ENCODE measurements at regions not wholly inside any gene's neighbourhood (a gene's known extent, or its start where the extent isn't known, plus 50 kb on each side); places are given as distances from the start of the nearest gene placed in this dataset.
"Not testable (repeated sequence)": the region's sequence is repeated elsewhere in the genome, so short reads cannot be mapped to it uniquely, and the experiment has no call there.

DNA sequence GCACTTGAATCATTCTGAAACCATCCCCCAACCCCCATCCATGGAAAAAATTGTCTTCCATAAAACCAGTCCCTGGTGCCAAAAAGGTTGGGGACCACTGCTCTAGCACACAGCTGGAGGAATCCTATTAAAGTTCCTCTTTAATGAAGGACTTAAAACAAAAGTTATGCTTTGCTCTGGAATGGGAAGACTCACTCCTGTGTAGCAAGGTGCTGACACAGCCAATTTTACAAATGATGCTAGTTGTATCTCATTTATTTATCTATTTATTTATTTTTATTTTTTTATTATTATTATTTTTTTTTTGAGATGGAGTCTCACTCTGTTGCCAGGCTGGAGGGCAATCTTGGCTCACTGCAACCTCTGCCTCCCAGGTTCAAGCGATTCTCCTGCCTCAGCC, 58.9 kb upstream of the NDUFV2 start:
- H3K27me3 ChIP-seq: no peaks in the 10 kb centered on the region
- no peaks in the 10 kb centered on the region for H3K4me1 ChIP-seq
- no peak overlapping the region for H3K4me3 ChIP-seq
- no peak overlapping the region for H3K27ac ChIP-seq
- intact Hi-C loops (cut with DNase I; ENCODE audit: low total_unique reads): no loop called here
- H3K9me3 ChIP-seq: no peaks in the 10 kb centered on the region
- WGBS, 2 donors: 85 to 100% methylated on average over 1 of the region's 1 CpG
- TF ChIP-seq, protein P1, sequence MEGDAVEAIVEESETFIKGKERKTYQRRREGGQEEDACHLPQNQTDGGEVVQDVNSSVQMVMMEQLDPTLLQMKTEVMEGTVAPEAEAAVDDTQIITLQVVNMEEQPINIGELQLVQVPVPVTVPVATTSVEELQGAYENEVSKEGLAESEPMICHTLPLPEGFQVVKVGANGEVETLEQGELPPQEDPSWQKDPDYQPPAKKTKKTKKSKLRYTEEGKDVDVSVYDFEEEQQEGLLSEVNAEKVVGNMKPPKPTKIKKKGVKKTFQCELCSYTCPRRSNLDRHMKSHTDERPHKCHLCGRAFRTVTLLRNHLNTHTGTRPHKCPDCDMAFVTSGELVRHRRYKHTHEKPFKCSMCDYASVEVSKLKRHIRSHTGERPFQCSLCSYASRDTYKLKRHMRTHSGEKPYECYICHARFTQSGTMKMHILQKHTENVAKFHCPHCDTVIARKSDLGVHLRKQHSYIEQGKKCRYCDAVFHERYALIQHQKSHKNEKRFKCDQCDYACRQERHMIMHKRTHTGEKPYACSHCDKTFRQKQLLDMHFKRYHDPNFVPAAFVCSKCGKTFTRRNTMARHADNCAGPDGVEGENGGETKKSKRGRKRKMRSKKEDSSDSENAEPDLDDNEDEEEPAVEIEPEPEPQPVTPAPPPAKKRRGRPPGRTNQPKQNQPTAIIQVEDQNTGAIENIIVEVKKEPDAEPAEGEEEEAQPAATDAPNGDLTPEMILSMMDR (IDR thresholded peaks at IDR 0.05): no peak
- TF ChIP-seq POLR2A (IDR thresholded peaks at IDR 0.05): no peak
- no peaks in the 10 kb centered on the region for H3K36me3 ChIP-seq (ENCODE audit: low read depth, missing control alignments)
- no peak for DNase-seq

DNA sequence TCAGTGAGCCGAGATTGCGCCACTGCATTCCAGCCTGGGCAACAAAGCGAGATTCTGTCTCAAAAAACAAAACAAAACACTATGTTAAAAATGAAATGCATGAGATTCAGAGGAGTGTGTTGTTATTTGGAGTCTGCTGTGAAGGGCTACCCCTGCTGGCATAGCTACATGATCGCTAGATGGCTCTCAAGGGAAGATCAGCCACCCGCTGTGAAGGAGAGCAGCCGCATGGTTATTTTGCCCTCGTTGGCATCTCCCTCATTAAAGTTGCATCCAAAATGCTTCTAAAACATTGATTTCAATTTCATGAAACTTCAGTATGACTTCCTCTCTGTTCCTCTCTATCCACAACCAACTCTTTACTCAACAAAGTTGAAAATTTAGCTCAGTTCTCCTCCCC, 54.8 kb upstream of the NDUFV2 start:
- intact Hi-C loops (cut with DNase I; ENCODE audit: low total_unique reads): no loop called here
- WGBS, 2 donors: 81 to 97% methylated on average over 7 of the region's 7 CpGs
- TF ChIP-seq, protein P1 (IDR thresholded peaks at IDR 0.05): no peak
- no peak for TF ChIP-seq POLR2A (IDR thresholded peaks at IDR 0.05)
- no peaks in the 10 kb centered on the region for H3K27me3 ChIP-seq
- no peaks in the 10 kb centered on the region for H3K9me3 ChIP-seq
- H3K4me3 ChIP-seq: no peak overlapping the region
- H3K27ac ChIP-seq: no peak overlapping the region
- no peak for DNase-seq
- H3K36me3 ChIP-seq (ENCODE audit: low read depth, missing control alignments): no peaks in the 10 kb centered on the region
- no peaks in the 10 kb centered on the region for H3K4me1 ChIP-seq

DNA sequence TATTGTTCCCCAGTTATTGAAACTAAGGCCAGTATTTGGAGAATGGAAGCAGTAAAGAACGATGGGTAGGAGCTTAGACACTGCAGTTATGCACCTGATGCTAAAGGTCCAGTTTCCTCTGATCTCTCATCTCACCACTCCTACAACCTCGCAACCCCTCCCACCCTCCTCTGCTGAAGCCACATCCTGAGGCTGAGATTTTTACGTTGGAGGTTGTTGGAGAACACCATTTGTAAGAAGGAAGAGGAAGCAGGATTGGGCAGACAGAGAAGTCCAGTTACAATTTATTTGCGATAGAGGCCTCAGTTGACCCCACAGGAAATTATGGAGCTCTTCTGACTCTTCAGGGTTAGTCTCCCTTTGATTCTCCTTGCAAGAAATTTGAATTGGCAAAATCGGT, 54.3 kb upstream of the NDUFV2 start:
- no peak for DNase-seq
- Histone ChIP-seq H3K4me1 (no peaks in the 10 kb centered on the region), H3K4me3 (no peak overlapping the region), H3K36me3 (ENCODE audit: low read depth, missing control alignments) (no peaks in the 10 kb centered on the region), H3K27me3 (no peaks in the 10 kb centered on the region), H3K9me3 (no peaks in the 10 kb centered on the region), H3K27ac (no peak overlapping the region)
- TF ChIP-seq, protein P1 (IDR thresholded peaks at IDR 0.05): no peak
- TF ChIP-seq POLR2A (IDR thresholded peaks at IDR 0.05): no peak
- intact Hi-C loops (cut with DNase I; ENCODE audit: low total_unique reads): no loop called here
- WGBS, 2 donors: 82 to 86% methylated on average over 5 of the region's 5 CpGs

DNA sequence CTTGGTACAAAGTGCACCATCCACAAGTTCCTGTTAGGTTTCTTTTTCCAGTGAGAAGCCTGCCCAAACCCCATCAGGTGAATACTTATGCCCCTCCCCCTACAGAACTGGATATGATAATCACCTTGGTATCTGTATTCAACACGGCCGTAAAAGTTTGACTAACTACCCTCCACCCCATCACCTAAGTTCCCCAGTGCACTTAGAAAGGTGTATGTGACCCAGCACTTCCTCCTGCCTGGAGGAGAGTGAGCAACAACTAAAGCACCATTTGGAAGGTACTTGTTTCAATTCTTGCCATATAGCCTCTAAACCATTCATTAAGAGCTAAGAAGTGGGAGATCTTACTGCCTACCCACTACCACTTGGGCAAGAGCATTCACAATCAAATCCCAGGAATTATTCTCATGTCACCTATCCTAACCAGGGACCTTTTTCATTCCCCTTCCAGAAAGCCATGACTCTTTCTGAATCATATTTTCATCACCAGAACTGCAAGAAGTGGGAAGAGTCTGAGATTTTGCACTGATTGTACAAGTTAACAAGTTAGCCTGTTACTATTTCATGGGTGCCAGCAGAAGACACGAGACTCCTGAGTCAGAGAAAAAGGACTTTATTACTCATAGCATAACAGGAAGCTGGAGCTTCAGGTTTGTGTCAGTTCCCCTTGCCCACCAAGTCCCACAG, 53.5 kb upstream of the NDUFV2 start:
- Histone ChIP-seq H3K27me3 (no peaks in the 10 kb centered on the region), H3K4me1 (no peaks in the 10 kb centered on the region), H3K4me3 (no peak overlapping the region), H3K36me3 (ENCODE audit: low read depth, missing control alignments) (no peaks in the 10 kb centered on the region), H3K27ac (no peak overlapping the region), H3K9me3 (no peaks in the 10 kb centered on the region)
- 81 to 88% methylated on average over 3 of the region's 3 CpGs for WGBS, 2 donors
- TF ChIP-seq, protein P1 (IDR thresholded peaks at IDR 0.05): no peak
- TF ChIP-seq POLR2A (IDR thresholded peaks at IDR 0.05): no peak
- intact Hi-C loops (cut with DNase I; ENCODE audit: low total_unique reads): no loop called here
- DNase-seq: no peak

DNA sequence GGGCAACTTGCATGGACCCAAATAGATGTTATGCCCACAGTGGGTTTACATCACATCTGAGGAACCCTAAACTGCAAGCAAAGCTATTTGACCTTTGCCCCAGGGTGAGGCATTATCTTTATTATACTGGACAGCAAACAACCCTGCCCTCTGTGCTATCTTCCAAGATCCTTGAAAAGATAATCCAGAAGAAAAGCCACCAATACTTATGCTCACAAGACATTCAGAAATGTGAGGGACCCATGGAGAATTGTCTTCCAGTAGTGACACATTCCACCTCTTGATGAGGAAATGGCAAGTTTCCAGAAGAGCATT, 53.0 kb upstream of the NDUFV2 start:
- TF ChIP-seq, protein P1 (IDR thresholded peaks at IDR 0.05): no peak
- TF ChIP-seq POLR2A (IDR thresholded peaks at IDR 0.05): no peak
- H3K4me3 ChIP-seq: no peak overlapping the region
- intact Hi-C loops (cut with DNase I; ENCODE audit: low total_unique reads): no loop called here

DNA sequence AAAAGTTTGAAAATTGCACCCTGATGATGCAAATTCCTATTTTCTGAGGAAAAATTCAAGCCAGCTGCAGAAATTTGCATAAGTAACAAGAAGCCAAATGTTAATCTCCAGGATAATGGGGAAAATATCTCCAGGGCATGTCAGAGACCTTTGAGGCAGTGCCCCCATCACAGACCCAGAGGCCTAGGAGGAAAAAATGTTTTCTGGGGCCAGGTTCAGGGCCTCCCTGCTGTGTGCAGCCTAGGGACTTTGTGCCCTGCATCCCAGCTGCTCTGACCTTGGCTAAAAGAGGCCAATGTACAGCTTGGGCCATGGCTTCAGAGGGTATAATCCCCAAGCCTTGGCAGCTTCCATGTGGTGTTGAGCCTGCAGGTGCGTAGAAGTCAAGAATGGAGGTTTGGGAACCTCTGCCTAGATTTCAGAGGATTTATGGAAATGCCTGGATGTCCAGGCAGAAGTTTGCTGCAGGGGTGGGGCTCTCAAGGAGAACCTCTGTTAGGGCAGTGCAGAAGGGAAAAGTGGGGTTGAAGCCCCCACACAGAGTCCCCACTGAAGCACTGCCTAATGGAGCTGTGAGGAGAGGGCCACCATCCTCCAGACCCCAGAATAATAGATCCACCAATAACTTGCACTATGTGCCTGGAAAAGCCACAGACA, 51.7 kb upstream of the NDUFV2 start:
- not testable (repeated sequence) for H3K4me3 ChIP-seq; H3K9me3 ChIP-seq; H3K27ac ChIP-seq; DNase-seq; H3K36me3 ChIP-seq (ENCODE audit: low read depth, missing control alignments); H3K4me1 ChIP-seq; H3K27me3 ChIP-seq
- intact Hi-C loops (cut with DNase I; ENCODE audit: low total_unique reads): loop anchor here (10.0 kb wide), 1 partner anchor 356 kb away; no protein-coding TSS in a partner anchor
- WGBS, 2 donors: 92 to 100% methylated on average over 1 of the region's 1 CpG

More for the DNA sequence above, 53.0 kb upstream of the NDUFV2 start:
- no peaks in the 10 kb centered on the region for H3K27me3 ChIP-seq
- no peak overlapping the region for H3K27ac ChIP-seq
- DNase-seq: no peak
- no peaks in the 10 kb centered on the region for H3K9me3 ChIP-seq
- no peaks in the 10 kb centered on the region for H3K4me1 ChIP-seq
- no peaks in the 10 kb centered on the region for H3K36me3 ChIP-seq (ENCODE audit: low read depth, missing control alignments)

All from testis (tissue), 2 donors.